IPS DF 4.7 (cell line): ENCODE measurements at regions not wholly inside any gene's neighbourhood (a gene's known extent, or its start where the extent isn't known, plus 50 kb on each side); places are given as distances from the start of the nearest gene placed in this dataset.

Source experiments
- DNase-seq: peaks from one replicate; pipeline ENCODE4 v3.0.0-alpha.2; 2013; ENCODE audit warnings: low spot score; ENCODE audit errors: extremely low read depth

GRCh38 chr14:101044741-101045140, 141.2 kb upstream of the RTL1 start:
- no peak for DNase-seq

- no peak for DNase-seq
These were observed 142.0 kb upstream of the RTL1 start for GRCh38 chr14:101045511-101045910.

- DNase-seq: no peak
These were observed 142.5 kb upstream of the RTL1 start for GRCh38 chr14:101046071-101046470.

- no peak for DNase-seq
These were observed 143.8 kb upstream of the RTL1 start for GRCh38 chr14:101047326-101047725.

GRCh38 chr14:101048766-101049165, 145.2 kb upstream of the RTL1 start:
- no peak for DNase-seq

GRCh38 chr14:101049511-101049910, 146.0 kb upstream of the RTL1 start:
- no peak for DNase-seq

GRCh38 chr14:101049942-101050341, 146.4 kb upstream of the RTL1 start:
- no peak for DNase-seq

GRCh38 chr14:101050901-101051490, 147.5 kb upstream of the RTL1 start:
- no peak for DNase-seq

- DNase-seq: no peak
These were observed 151.1 kb upstream of the RTL1 start for GRCh38 chr14:101054671-101055070.

GRCh38 chr14:101055106-101055662, 151.7 kb upstream of the RTL1 start:
- DNase-seq: no peak

GRCh38 chr14:101055776-101056374, 152.4 kb upstream of the RTL1 start:
- DNase-seq: no peak

- no peak for DNase-seq
These were observed 152.9 kb upstream of the RTL1 start for GRCh38 chr14:101056446-101056845.

GRCh38 chr14:101057394-101057793, 153.9 kb upstream of the RTL1 start:
- DNase-seq: no peak

GRCh38 chr14:101058571-101058970, 155.0 kb upstream of the RTL1 start:
- DNase-seq: no peak

GRCh38 chr14:101060171-101060601, 156.7 kb upstream of the RTL1 start:
- DNase-seq: no peak

- no peak for DNase-seq
These were observed 158.0 kb upstream of the RTL1 start for GRCh38 chr14:101061411-101062064.

GRCh38 chr14:101062065-101062450, 158.5 kb upstream of the RTL1 start:
- DNase-seq: no peak

- no peak for DNase-seq
These were observed 159.1 kb upstream of the RTL1 start for GRCh38 chr14:101062601-101063000.

- no peak for DNase-seq
These were observed 159.6 kb upstream of the RTL1 start for GRCh38 chr14:101063121-101063520.

- no peak for DNase-seq
These were observed 160.7 kb upstream of the RTL1 start for GRCh38 chr14:101064121-101064661.

- DNase-seq: no peak
These were observed 161.2 kb upstream of the RTL1 start for GRCh38 chr14:101064718-101065117.

- DNase-seq: no peak
These were observed 161.7 kb upstream of the RTL1 start for GRCh38 chr14:101065246-101065645.
